ENCODE measurements at regions not wholly inside any gene's neighbourhood (a gene's known extent, or its start where the extent isn't known, plus 50 kb on each side); places are given as distances from the start of the nearest gene placed in this dataset.
"Not testable (repeated sequence)": the region's sequence is repeated elsewhere in the genome, so short reads cannot be mapped to it uniquely, and the experiment has no call there.

DNA sequence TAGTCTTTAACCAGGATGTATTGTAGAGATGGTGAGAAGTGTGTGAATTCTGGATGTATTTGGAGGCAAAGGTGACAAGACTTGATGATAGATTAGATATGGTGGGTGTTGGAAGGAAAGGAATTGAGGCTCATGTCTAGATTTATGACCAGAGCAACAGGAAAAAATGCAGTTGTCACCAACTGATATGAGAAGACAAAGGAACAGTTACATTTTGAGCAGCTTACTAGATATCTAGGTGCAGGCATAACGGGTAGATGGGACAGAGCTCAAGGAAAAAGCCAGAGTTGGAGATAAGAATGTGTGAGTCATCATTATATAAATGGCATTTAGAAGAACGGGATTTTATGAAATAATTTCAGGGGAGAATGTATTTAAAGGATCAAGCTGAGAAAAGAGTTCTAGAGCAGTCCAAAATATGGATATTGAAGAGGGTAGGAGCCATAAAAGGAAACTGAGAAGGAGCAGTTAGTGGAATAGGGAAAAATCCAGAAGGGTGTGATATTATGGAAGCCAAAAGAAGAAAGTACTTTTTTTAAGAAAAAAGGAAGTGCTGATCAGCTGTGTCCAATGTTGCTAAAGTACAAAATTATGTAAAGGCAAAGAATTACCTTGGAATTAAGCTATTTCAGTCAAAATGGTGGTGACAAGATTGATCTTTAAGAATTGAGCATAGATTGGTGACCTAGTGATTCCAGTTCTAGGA lies 262.5 kb downstream of the CGGBP1 start:
- no peak for DNase-seq (ENCODE audit: low read depth, low spot score)

DNA sequence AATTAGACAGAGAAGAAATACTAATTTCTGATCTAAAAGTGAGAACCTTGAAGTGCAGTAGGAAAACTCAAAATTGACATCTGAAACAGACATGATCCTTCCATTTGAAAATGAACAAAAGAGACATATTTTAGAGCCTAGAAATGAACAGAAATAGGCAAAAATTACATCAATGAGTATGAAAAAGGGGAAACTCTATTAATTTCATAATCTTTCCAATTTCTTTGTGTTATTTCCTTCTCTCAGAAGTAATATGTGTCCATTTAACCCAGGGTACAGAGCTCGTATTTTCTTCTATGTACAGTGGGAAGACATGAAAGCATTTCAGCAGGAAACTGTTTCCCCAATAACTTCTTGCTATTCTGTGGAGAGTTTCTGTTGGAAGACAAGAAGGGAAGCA lies 263.1 kb downstream of the CGGBP1 start:
- DNase-seq (ENCODE audit: low read depth, low spot score): no peak

DNA sequence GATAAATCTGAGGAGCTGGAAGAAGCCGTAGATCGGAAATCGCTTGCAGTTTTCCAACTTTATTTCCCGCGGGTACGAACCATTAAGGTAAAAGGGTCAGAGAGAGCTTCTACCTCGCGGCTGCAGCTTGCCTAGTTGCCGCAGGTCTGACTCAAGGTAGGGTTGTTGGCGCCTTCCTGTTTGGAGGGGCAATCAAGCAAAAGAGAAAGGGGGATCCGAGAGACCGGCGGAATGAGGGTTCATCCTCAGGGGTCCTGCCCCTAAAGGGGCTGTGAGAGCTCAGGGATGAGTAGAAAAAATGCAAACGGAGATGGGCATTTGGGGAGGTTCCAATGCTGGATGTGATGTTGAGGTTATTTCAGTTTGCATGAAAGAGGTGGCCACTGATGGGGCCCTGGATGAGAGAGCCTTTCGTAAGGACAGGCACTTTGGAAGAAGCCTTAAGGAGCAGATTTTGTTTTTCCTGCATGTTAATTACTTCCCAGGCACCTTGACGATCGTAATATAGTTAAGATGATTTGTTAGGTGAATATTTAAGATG lies 265.4 kb downstream of the CGGBP1 start:
- no peak for DNase-seq (ENCODE audit: low read depth, low spot score)

DNA sequence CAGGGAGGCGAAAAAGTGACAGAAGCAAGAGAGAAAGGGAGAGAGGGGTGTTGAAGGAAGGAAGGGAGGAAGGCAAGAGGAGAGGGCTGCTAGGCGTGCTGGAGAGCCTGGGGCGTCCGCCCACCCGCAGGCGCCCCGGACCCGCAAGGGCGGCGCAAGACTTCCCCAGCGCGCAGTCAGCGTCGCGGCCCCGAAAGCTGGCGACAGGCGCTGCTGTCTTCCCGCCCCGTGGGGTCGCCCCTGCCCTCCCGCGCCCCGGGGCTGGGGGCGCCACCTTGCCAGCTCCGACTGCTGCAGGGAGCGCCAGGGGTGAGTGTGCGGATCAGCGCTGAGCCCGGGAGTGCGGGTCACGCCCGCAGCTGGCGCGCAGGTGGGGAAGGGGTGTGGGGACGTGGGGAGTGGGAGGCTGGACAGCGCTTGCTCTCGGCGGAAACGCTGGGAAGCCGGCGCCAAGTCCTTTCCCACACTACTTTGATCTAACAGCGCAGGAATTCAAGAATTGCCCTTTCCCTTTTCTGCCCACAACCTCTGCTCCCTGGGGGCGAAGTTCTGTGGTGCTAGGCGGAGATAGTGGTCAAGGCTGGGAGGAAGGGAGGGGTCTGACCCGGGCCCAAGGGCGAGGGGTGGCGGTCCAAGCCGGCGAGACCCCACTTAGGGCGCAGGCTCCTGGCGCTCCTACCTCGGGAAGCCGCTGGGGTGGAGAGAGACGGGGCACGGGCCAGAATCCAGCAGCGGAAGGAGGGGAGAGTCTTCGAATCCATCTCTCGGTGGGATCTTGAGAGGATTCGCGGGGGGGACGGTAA lies 266.1 kb downstream of the CGGBP1 start, which contains the start of gene HTR1F:
Gene HTR1F (plus strand): TSS at position 173 of the 803 bp plus-strand sequence.
- no peak for DNase-seq (ENCODE audit: low read depth, low spot score)

DNA sequence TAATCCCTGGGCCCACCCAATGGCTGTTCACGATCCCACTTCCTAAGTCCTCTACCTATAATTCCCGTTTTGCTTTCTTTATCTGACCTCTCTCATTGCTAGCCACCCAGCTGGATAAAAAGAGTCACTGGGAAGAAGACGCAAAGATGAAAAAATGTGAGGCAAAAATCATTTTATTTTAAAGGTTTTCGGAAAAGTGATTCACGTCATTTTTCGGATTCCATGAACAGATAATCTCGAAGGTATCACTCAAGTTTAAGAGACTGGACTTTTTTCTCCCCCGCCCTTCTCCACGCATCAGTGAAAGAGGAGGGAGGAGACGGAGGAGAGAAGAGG lies 266.6 kb downstream of the CGGBP1 start:
- no peak for DNase-seq (ENCODE audit: low read depth, low spot score)

DNA sequence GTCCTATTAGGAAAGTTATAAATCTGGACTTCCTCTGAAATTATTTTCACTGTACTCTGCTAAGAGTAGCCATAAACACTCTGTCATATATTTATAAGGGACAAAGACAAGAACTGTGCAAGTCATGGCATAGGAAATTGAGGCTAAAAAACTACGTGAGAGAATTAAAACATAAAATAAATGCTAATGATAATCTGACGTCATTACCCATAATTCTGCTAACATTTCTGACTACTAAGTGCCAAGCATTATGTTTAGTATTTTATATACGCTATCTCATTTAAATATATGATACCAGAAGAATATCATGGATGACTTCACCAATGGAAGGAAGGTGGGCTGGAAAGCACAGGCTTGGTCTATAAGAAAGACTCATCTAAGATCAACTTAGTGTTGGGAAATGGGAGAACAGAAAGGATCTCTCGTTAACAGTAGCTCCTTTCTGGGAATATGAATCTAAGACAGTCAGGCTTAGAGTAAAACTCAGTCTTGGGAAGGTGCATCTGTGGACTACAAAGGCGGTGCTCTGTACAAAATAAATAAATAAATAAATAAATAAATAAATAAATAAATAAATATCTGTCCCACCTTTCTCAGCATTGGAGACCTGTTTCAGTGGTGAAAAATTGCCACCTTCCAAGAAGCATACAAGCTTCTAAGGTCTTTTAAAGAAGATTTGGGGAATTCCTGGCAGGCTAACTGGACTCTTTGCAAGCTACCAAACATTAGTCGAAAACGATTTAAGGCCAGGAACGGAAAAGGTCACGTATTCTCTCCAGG lies 267.4 kb downstream of the CGGBP1 start:
- DNase-seq (ENCODE audit: low read depth, low spot score): no peak

DNA sequence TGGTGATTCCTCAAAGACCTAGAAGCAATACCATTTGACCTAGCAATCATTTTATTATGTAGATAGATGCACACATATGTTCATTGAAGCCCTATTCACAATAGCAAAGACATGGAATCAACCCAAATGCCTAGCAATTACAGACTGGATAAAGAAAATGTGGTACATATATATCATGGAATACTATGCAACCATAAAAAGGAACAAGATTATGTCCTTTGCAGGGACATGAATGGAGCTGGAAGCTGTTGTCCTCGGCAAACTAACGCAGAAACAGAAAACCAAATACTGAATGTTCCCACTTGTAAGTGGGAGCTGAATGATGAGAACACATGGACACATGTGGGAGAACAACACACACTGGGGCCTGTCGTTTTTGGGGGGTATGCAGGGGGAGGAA lies 269.8 kb downstream of the CGGBP1 start:
- DNase-seq (ENCODE audit: low read depth, low spot score): not testable (repeated sequence)

DNA sequence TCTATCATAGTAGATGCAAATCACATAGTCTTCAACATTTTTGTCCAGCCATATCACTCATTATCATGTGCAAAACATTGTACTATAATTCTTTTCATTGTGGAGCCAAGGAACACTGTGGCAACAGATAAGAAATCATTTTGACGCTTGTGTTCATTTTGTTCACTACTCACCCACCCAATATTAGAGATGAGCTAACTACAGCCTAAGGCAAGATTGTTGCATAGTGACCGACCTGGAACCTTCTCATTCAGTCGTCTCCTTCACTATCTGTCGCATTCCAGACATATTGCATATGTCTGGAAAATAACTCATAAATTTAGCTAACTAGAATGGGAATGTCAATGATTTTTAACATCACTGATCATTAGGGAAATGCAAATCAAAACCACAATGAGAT lies 270.3 kb downstream of the CGGBP1 start:
- no peak for DNase-seq (ENCODE audit: low read depth, low spot score)

DNA sequence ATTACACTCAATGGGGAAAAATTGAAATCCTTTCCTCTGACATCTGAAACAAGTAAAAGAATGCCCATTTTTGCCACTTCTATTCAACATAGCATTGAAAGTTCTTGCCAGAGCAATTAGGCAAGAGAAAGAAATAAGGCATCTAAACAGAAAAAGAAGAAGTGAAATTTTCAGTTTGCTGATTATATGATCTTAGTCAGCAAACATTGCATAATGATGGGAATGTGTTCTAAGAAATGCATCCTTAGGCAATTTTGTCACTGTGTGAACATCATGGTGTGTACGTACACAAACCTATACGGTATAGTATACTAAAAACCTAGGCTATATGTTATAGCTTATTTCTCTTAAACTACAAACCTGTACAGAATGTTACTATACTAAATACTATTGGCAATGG lies 278.0 kb downstream of the CGGBP1 start:
- DNase-seq (ENCODE audit: low read depth, low spot score): no peak

DNA sequence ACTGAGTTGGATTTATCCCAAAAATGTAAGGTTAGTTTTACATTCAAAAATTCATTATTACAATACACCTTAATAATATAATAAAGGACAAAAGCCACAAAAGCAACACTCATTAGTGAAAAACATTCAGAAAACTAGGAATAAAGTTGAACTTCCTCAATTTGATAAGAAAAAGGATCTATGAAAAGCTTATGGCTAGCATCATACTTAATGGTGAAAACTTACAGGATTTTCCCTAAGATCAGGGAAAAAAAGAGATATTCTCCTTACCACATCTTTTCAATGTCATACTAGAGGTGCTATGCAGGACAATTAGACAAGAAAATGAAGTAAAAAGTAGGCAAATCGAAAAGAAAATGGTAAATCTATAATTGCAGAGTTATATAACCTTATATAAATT lies 279.9 kb downstream of the CGGBP1 start:
- no peak for DNase-seq (ENCODE audit: low read depth, low spot score)

DNA sequence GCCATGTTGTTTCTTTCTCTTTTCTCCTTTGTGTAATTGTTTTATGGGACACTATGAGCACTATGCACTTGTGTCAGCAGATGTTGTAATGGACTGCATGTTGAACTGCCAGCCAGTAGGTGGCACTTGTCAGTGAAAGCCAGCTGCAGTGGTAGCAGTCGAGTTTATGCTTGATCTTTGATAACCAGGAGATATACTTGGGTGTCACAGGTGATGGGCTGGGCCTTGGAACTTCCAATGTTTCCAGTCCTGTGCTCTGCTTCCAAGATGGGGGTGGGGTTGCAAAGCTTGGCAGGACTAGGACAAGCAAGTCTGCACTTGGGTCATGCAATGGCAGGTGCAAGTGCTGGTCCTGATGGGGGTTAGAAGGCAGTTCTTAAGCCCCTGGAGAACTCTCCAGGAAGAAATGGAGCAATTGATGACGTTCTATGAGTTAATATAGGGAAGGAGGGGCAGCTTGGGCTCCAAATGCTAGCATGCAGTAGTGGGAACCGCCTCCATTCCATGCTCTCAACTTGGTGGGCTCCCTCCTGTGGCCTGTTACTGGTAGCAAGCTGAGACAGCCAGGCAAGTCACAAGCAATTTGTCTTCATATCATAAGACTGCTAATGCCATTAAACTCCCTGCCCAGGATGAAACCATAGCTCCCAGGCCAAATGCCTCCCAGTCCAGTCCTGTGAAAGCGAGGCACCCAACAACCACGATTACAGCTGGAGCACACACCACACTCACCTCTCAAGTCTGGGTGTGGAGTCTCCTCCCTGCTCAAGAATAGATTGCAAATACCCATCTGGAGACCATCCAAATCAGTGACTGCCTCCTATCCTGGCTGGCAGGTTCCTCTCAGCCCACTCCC lies 287.2 kb downstream of the CGGBP1 start:
- no peak for DNase-seq (ENCODE audit: low read depth, low spot score)

DNA sequence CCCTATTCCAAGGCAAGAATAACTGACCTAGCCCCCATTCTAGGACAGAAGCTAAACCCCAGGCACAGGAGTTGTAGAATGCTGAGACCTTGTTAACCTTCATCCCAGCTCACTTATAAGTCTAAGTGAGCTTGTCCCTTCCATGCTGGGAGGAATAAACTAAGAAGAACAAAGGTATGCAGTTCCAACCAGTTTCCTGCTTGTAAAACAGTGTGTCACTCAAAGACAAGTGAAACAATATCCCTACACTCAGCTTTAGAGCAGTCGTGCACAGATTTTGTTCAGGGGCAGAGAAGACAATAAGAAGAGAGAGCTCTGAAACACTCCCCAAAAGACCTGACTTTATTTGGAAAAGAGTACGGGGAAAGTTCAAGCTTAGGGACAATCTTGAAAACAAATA lies 292.1 kb downstream of the CGGBP1 start:
- DNase-seq (ENCODE audit: low read depth, low spot score): no peak

DNA sequence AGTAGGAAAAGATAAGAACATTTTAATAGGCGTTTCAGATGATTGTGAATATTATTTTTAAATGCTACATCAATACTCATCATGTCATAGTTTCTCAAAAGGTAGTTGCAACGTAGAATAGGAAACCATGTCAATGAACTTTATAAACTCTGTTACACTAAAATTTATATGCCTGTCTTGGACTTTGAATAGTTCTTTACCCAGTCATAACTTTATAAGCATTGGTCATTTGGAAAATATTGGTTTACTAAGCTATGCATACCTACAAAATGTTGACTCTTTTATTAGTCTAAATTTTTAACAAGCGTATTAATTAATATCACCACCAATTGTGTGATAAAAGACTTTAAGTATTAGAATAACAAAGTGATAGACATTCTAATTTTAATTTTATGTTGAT lies 293.5 kb downstream of the CGGBP1 start:
- no peak for DNase-seq (ENCODE audit: low read depth, low spot score)

DNA sequence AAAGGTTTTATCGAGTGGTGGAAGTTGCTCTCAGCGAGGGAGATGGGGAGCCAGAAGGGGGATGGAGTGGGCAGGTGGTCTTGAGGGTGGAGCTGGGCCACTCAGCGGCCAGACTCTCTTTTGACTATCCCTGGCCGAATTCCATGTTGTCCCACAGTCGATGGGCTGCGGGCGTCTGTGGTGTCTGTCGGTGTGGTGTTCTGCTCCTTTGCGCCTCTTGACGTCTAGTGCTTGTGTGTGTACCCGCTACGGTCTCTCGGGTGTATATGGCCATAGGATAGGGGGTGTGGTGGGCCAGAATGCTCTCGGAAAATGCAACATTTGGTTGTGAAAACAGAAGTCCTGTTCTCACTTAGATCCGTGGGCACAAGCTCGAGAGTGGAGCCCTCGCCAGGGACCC lies 297.0 kb downstream of the CGGBP1 start:
- DNase-seq (ENCODE audit: low read depth, low spot score): no peak

DNA sequence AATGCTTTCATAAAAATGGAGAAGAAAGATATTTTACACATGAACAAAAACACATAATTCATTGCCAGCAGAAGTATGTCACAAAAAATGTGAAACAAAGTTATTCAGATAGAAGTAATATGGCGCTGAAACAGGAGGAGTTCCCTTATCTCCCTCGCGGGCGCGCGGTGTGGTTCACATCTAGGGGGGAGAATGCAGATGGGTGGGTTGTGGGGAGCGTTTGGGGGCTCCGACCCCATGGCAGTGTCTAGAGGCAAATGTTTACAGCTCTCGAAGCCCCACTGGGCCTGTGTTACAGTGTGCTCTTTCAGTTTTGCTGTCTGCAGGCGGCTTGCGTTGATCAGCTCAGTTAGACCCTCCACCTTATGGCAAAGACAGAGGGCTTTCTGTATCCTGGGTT lies 297.5 kb downstream of the CGGBP1 start:
- DNase-seq (ENCODE audit: low read depth, low spot score): no peak

DNA sequence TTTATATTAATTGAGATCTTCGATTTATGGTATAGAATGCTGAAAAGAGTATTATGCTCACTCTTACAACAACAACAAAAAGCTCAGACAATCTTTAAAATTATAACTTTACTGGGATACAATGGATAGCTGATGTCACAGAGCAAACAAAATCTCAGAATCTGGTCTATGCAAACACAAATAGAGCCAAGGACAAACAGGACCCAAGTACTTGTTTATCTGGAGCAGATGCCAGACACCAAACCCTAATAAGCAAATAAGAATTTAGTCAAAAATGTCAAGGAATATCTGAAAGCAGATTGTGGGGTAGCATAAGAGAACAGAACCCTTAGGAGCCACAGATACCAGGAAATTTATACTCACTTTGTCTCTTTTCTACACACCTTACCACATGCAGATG lies 302.2 kb downstream of the CGGBP1 start:
- DNase-seq (ENCODE audit: low read depth, low spot score): no peak

DNA sequence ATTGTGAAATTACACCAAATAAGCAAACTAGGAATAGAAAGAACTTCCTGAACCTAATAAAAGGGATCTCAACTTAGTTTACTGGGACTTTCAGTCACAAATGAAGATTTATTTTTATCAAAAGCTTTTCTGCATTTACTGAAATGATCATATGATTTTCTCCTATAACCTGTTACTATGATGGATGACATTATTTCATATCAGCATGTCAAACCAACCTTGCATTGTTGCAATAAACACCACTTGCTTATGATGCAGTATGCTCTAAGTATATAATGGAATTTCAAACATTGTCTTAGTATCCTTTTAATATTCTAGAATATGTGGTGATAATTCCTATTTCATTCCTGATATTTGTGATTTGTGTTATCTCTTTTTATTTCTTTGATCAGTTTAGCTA lies 303.0 kb downstream of the CGGBP1 start:
- no peak for DNase-seq (ENCODE audit: low read depth, low spot score)

DNA sequence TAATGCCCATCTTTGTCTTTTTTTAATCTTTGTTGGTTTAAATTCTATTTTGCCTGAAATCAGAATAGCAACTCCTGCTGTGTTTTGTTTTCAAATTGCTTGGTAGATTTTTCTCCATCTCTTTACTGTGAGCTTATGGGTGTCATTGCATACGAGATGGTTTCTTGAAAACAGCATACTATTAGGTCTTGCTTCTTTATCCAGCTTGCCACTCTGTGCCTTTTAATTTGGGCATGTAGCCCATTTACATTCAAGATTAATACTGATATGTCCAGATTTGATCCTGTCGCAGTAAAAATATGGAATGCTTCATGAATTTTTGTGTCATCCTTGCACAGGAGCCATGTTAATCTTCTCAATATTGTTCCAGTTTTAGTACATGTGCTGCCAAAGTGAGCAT lies 316.6 kb downstream of the CGGBP1 start:
- no peak for DNase-seq (ENCODE audit: low read depth, low spot score)

DNA sequence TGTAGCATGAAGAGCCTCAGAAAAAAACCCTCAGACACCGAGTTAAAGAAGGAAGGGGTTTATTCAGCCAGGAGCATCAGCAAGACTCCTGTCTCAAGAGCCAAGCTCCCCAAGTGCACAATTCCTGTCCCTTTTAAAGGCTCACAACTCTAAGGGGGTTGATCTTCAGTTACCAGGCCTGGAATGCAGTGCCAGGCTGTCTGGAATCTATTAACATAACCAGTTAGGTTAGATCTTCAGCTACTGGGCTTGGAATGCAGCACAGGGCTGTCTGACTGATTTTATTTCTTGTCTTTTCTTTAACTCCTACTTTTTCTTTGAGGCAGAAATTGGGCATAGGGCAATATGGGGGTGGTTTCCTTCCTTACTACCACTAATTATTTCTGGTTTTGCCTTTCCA lies 317.9 kb downstream of the CGGBP1 start:
- not testable (repeated sequence) for DNase-seq (ENCODE audit: low read depth, low spot score)

DNA sequence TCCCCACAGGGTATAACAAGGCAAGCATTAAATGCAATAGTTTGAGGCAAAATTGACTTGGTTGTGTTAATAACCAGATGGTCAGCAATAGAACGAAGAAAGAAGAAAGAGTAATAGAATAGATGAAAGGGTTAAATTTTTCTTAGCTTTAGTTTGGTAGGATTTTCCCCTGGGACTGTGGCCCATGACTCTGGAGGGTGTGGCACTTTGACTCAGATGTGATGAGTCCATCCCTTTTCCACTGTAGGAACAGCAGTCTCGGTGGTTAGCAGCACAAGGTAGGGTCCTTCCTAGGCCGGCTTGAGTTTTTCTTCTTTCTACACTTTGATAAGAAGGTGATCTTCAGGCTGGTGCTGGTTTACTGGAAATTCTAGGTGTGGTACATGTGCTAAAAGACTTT lies 321.0 kb downstream of the CGGBP1 start:
- DNase-seq (ENCODE audit: low read depth, low spot score): not testable (repeated sequence)

DNA sequence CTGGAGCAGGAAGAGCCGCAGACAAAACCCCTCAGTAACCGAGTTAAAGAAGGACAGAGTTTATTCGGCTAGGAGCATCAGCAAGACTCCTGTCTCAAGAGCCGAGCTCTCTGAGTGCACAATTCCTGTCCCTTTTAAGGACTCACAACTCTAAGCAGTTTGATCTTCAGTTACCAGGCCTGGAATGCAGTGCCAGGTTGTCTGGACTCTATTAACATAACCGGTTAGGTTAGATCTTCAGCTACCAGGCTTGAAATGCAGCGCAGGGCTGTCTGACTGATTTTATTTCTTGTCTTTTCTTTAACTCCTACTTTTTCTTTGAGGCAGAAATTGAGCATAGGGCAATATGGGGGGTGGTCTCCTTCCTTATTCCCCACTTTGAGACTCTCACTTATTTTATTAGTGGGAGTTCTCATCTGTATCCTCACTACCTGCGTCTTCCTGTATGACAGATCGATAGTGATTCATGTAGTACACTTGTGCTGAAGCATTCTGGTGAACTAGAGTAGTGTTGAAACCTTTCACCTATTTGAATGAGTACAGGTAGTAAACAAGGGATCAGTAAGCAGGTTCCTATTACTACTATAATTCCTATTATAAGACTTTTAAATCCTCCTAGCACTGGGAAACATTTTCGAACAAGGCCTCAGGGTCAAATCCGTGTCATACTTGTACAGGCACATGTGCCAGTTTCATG lies 325.0 kb downstream of the CGGBP1 start:
- DNase-seq (ENCODE audit: low read depth, low spot score): no peak

All from brain pericyte (primary cell).